NCI-H2171 treated with DMSO at 0.1 percent for 48 hours (cell line): ENCODE measurements at regions not wholly inside any gene's neighbourhood (a gene's known extent, or its start where the extent isn't known, plus 50 kb on each side); places are given as distances from the start of the nearest gene placed in this dataset.

Experiments
- DNase-seq: peaks from one replicate; lab custom pipeline; 2025; lab: John Stamatoyannopoulos, UW

- DNase-seq: no peak
Observed at GRCh38 chr12:42792265-42792664, 202.7 kb upstream of the PRICKLE1 start.

- no peak for DNase-seq
Observed at GRCh38 chr12:42791399-42791798, 201.9 kb upstream of the PRICKLE1 start.

- no peak for DNase-seq
Observed at GRCh38 chr12:42790761-42791151, 201.2 kb upstream of the PRICKLE1 start.

GRCh38 chr12:42789808-42790760 lies 200.5 kb upstream of the PRICKLE1 start:
- no peak for DNase-seq

GRCh38 chr12:42786400-42787148 lies 197.0 kb upstream of the PRICKLE1 start:
- DNase-seq: no peak

- no peak for DNase-seq
Observed at GRCh38 chr12:42785944-42786343, 196.4 kb upstream of the PRICKLE1 start.

GRCh38 chr12:42780671-42781070 lies 191.1 kb upstream of the PRICKLE1 start:
- DNase-seq: peak; percentile 56

- DNase-seq: no peak
Observed at GRCh38 chr12:42779186-42779859, 189.8 kb upstream of the PRICKLE1 start.

GRCh38 chr12:42776396-42776795 lies 186.8 kb upstream of the PRICKLE1 start:
- no peak for DNase-seq

GRCh38 chr12:42774238-42774637 lies 184.7 kb upstream of the PRICKLE1 start:
- DNase-seq: no peak

GRCh38 chr12:42770261-42770660 lies 180.7 kb upstream of the PRICKLE1 start:
- DNase-seq: no peak

- DNase-seq: no peak
Observed at GRCh38 chr12:42769455-42769854, 179.9 kb upstream of the PRICKLE1 start.

- no peak for DNase-seq
Observed at GRCh38 chr12:42767998-42768397, 178.5 kb upstream of the PRICKLE1 start.

- no peak for DNase-seq
Observed at GRCh38 chr12:42767326-42767954, 177.9 kb upstream of the PRICKLE1 start.

- DNase-seq: no peak
Observed at GRCh38 chr12:42766754-42767153, 177.2 kb upstream of the PRICKLE1 start.

GRCh38 chr12:42766026-42766425 lies 176.5 kb upstream of the PRICKLE1 start:
- DNase-seq: no peak

GRCh38 chr12:42763682-42764081 lies 174.1 kb upstream of the PRICKLE1 start:
- no peak for DNase-seq

GRCh38 chr12:42762395-42762925 lies 172.9 kb upstream of the PRICKLE1 start:
- no peak for DNase-seq

- no peak for DNase-seq
Observed at GRCh38 chr12:42761601-42762350, 172.2 kb upstream of the PRICKLE1 start.

GRCh38 chr12:42761086-42761485 lies 171.5 kb upstream of the PRICKLE1 start:
- no peak for DNase-seq

- DNase-seq: no peak
Observed at GRCh38 chr12:42760550-42760949, 171.0 kb upstream of the PRICKLE1 start.
